SK-N-SH (cell line): ENCODE measurements at regions not wholly inside any gene's neighbourhood (a gene's known extent, or its start where the extent isn't known, plus 50 kb on each side); places are given as distances from the start of the nearest gene placed in this dataset.

Source experiments
- CTCF ChIA-PET: fragments of 300-600, 350-600 bp; formaldehyde crosslinking; extraction: SDS; loops from one replicate; lab custom pipeline; 2021; lab: Yijun Ruan, JAX
- POLR2A ChIA-PET: fragments of 350-600 bp; sonication (Branson Sonifier 250); formaldehyde crosslinking; extraction: SDS; loops from one replicate; lab custom pipeline; 2020; ENCODE audit warnings: antibody characterized with exemption, inconsistent platforms; lab: Yijun Ruan, JAX
- DNase-seq: peaks from one replicate; pipeline ENCODE4 v3.0.0; 2012
- H2AFZ ChIP-seq: fragments of 200-600 bp; sonication (generic); 2 replicates; pipeline ENCODE4 v1.8.1; 2016; ENCODE audit warnings: antibody characterized with exemption, mild to moderate bottlenecking, low read depth
- H3F3A ChIP-seq: fragments of 200-600 bp; sonication (generic); replicated peaks from 2 replicates; pipeline ENCODE3; 2016; ENCODE audit warnings: antibody characterized with exemption, mild to moderate bottlenecking; ENCODE audit not compliant: insufficient read depth
- H3K27ac ChIP-seq, 2 experiments: fragments of 200-500 bp in 1 of 2; fragments of 200-600 bp in 1 of 2; sonication (Bioruptor generic) in 1 of 2; sonication (generic), shearing (Covaris generic) in 1 of 2; 2 replicates each; pipeline versions ENCODE4 v1.5.1 to v1.6.1; 2014 to 2016; ENCODE audit warnings: low read depth in 2 of 2, inconsistent platforms in 1 of 2, low read length in 1 of 2, mild to moderate bottlenecking in 1 of 2, mixed read lengths in 1 of 2
- H3K27me3 ChIP-seq: fragments of 200-600 bp; sonication (generic), shearing (Covaris generic); 2 replicates; pipeline ENCODE4 v1.6.1; 2016; ENCODE audit warnings: mixed run types; ENCODE audit not compliant: insufficient read depth
- H3K36me3 ChIP-seq, 2 experiments: fragments of 200-500 bp in 1 of 2; fragments of 200-600 bp in 1 of 2; sonication (Bioruptor generic) in 1 of 2; sonication (generic) in 1 of 2; replicated peaks in 1 of 2; 2 replicates each; pipeline versions ENCODE3 to v1.5.1; 2014 to 2016; ENCODE audit warnings: low read length in 1 of 2, mild to moderate bottlenecking in 1 of 2; ENCODE audit not compliant: insufficient read depth in 2 of 2, control insufficient read depth in 1 of 2
- H3K4me1 ChIP-seq, 2 experiments: fragments of 200-500 bp in 1 of 2; fragments of 200-600 bp in 1 of 2; sonication (Bioruptor generic) in 1 of 2; sonication (generic), shearing (Covaris generic) in 1 of 2; 2 replicates each; pipeline versions ENCODE4 v1.5.1 to v1.6.1; 2014 to 2016; ENCODE audit warnings: low read depth in 1 of 2, low read length in 1 of 2, mixed run types in 1 of 2; ENCODE audit not compliant: insufficient read depth in 2 of 2, control insufficient read depth in 1 of 2
- H3K4me2 ChIP-seq: fragments of 200-600 bp; sonication (generic), shearing (Covaris generic); 2 replicates; pipeline ENCODE4 v1.6.1; 2017; ENCODE audit warnings: mixed run types
- H3K4me3 ChIP-seq, 2 experiments: fragments of 200-500 bp in 1 of 2; fragments of 200-600 bp in 1 of 2; sonication (Bioruptor generic) in 1 of 2; sonication (generic), shearing (Covaris generic) in 1 of 2; 2 replicates each; pipeline versions ENCODE4 v1.5.1 to v1.8.1; 2014 to 2016; ENCODE audit warnings: low read depth in 2 of 2, inconsistent platforms in 1 of 2, low read length in 1 of 2, mild to moderate bottlenecking in 1 of 2, mixed read lengths in 1 of 2, moderate library complexity in 1 of 2
- H3K79me2 ChIP-seq: fragments of 200-600 bp; sonication (generic); 2 replicates; pipeline ENCODE4 v1.8.1; 2017; ENCODE audit warnings: mild to moderate bottlenecking; ENCODE audit not compliant: insufficient read depth
- H3K9ac ChIP-seq: fragments of 200-600 bp; sonication (generic); 2 replicates; pipeline ENCODE4 v1.6.1; 2017; ENCODE audit warnings: mixed run types
- H3K9me2 ChIP-seq: fragments of 200-600 bp; sonication (generic); 2 replicates; pipeline ENCODE4 v1.6.1; 2017; ENCODE audit warnings: mixed run types
- H3K9me3 ChIP-seq: fragments of 200-600 bp; sonication (generic); 2 replicates; pipeline ENCODE4 v1.6.1; 2017; ENCODE audit warnings: mixed run types, mild to moderate bottlenecking, moderate library complexity
- H4K20me1 ChIP-seq: fragments of 200-600 bp; sonication (generic); 2 replicates; pipeline ENCODE4 v1.6.1; 2017; ENCODE audit warnings: mild to moderate bottlenecking, mixed run types; ENCODE audit not compliant: insufficient read depth
- CHD2 ChIP-seq: fragments of 150-350 bp; IDR thresholded peaks from 2 replicates; pipeline ENCODE4 v1.6.1; 2018; ENCODE audit warnings: low read length; ENCODE audit not compliant: partially characterized antibody
- EP300 ChIP-seq, 2 experiments: IDR thresholded peaks; 2 replicates each; pipeline versions ENCODE4 v1.4.0 to v1.6.1; 2012; ENCODE audit warnings: borderline replicate concordance in 1 of 2, low read depth in 1 of 2, low read length in 1 of 2
- FOXJ3 ChIP-seq: sonication (generic); formaldehyde crosslinking; IDR thresholded peaks from 2 replicates; pipeline ENCODE4 v1.5.1; 2020; ENCODE audit warnings: mild to moderate bottlenecking, missing genetic modification reagents
- FOXM1 ChIP-seq: IDR thresholded peaks from 2 replicates; pipeline ENCODE4 v1.4.0; 2012; ENCODE audit warnings: low read depth, mild to moderate bottlenecking
- GABPA ChIP-seq: IDR thresholded peaks from 2 replicates; pipeline ENCODE4 v1.4.0; 2012; ENCODE audit warnings: low read depth, mild to moderate bottlenecking
- GATA2 ChIP-seq: sonication (generic); formaldehyde crosslinking; IDR thresholded peaks from 2 replicates; pipeline ENCODE4 v1.5.0; 2020; ENCODE audit warnings: mild to moderate bottlenecking, missing genetic modification reagents
- JUND ChIP-seq: IDR thresholded peaks from 2 replicates; pipeline ENCODE4 v1.4.0; 2012
- NFIC ChIP-seq: IDR thresholded peaks from 2 replicates; pipeline ENCODE4 v1.4.0; 2012; ENCODE audit warnings: borderline replicate concordance
- NRF1 ChIP-seq: IDR thresholded peaks from 2 replicates; pipeline ENCODE4 v1.6.1; 2012; ENCODE audit warnings: low read depth, mild to moderate bottlenecking, low read length
- RCOR1 ChIP-seq: fragments of 150-350 bp; IDR thresholded peaks from 2 replicates; pipeline ENCODE4 v1.6.1; 2017; ENCODE audit warnings: antibody characterized with exemption, low read length
- RFX5 ChIP-seq: IDR thresholded peaks from 2 replicates; pipeline ENCODE4 v1.6.1; 2012; ENCODE audit warnings: mild to moderate bottlenecking, improper control_type of control experiment, low read length
- SMC3 ChIP-seq: IDR thresholded peaks from 2 replicates; pipeline ENCODE4 v1.6.1; 2012; ENCODE audit warnings: low read depth, low read length, improper control_type of control experiment
- YY1 ChIP-seq: IDR thresholded peaks from 2 replicates; pipeline ENCODE4 v1.4.0; 2012; ENCODE audit warnings: low read depth, mild to moderate bottlenecking
- WGBS: methylation state at CpG from one replicate; pipeline ENCODE4 v1.1.6; 2017; ENCODE audit warnings: low lambda C conversion rate; 5-methylcytosine and 5-hydroxymethylcytosine counted together
- TF ChIP-seq, protein P1 (sequence below): IDR thresholded peaks from 2 replicates; pipeline ENCODE4; 2012
- TF ChIP-seq, protein P2 (sequence below): IDR thresholded peaks from 2 replicates; pipeline ENCODE4 v1.4.0; 2012; ENCODE audit warnings: low read depth
- TF ChIP-seq, protein P3 (sequence below): fragments of 150-350 bp; IDR thresholded peaks from 2 replicates; pipeline ENCODE4 v1.6.1; 2017; ENCODE audit warnings: antibody characterized with exemption, low read length, low read depth, borderline replicate concordance
- TF ChIP-seq, protein P4 (sequence below): fragments of 150-350 bp; IDR thresholded peaks from 2 replicates; pipeline ENCODE4 v1.6.1; 2016; ENCODE audit warnings: mild to moderate bottlenecking, low read depth, low read length
- TF ChIP-seq, protein P5 (sequence below): fragments of 200-600 bp; sonication (generic); IDR thresholded peaks from 2 replicates; pipeline ENCODE4 v1.6.1; 2017; ENCODE audit warnings: antibody characterized with exemption, mild to moderate bottlenecking, moderate library complexity

DNA sequence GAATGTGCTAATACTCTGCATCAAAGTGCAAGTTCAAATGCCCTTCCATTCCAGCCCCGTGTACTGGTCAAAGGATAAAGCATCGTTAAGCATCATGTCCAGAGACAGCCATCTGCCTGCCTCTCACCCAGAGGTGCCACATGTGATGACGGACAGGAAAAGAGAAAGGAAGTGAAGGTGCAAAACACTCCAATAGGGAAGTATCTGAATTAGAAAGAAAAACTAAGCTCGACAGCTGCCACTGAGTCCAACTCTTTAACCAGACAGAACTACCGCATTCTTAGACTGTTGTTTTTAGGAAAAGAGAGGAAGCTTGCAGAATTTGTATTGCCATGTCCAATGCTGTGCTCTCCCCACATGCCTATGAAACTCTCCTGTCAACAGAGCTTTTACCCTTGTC lies 465.0 kb upstream of the SOX5 start:
- no peaks in the 10 kb centered on the region for H3F3A ChIP-seq
- no peaks in the 10 kb centered on the region for H3K9me3 ChIP-seq
- H3K9ac ChIP-seq, result no peak overlapping the region
- WGBS, result 55% methylated on average over 5 of the region's 5 CpGs
- no peak overlapping the region for H3K4me3 ChIP-seq
- no peaks in the 10 kb centered on the region for H3K79me2 ChIP-seq
- H4K20me1 ChIP-seq, result no peaks in the 10 kb centered on the region
- no peak for DNase-seq
- no peaks in the 10 kb centered on the region for H3K4me1 ChIP-seq
- no peak overlapping the region for H3K27ac ChIP-seq
- TF ChIP-seq, protein P1, sequence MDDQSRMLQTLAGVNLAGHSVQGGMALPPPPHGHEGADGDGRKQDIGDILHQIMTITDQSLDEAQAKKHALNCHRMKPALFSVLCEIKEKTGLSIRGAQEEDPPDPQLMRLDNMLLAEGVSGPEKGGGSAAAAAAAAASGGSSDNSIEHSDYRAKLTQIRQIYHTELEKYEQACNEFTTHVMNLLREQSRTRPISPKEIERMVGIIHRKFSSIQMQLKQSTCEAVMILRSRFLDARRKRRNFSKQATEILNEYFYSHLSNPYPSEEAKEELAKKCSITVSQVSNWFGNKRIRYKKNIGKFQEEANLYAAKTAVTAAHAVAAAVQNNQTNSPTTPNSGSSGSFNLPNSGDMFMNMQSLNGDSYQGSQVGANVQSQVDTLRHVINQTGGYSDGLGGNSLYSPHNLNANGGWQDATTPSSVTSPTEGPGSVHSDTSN, result no peak
- TF ChIP-seq FOXJ3 (CRISPR knock-in tag) (no peak), RFX5 (no peak), SMC3 (no peak), YY1 (no peak), NRF1 (no peak), NFIC (no peak), FOXM1 (no peak), GABPA (no peak), JUND (no peak), CHD2 (no peak), GATA2 (no peak), EP300 (IDR thresholded peaks at IDR 0.05; ENCODE audit: borderline replicate concordance in 1 of 2, low read depth in 1 of 2, low read length in 1 of 2) (no peak), RCOR1 (no peak)
- TF ChIP-seq, protein P2, sequence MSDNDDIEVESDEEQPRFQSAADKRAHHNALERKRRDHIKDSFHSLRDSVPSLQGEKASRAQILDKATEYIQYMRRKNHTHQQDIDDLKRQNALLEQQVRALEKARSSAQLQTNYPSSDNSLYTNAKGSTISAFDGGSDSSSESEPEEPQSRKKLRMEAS, result no peak
- TF ChIP-seq, protein P3, sequence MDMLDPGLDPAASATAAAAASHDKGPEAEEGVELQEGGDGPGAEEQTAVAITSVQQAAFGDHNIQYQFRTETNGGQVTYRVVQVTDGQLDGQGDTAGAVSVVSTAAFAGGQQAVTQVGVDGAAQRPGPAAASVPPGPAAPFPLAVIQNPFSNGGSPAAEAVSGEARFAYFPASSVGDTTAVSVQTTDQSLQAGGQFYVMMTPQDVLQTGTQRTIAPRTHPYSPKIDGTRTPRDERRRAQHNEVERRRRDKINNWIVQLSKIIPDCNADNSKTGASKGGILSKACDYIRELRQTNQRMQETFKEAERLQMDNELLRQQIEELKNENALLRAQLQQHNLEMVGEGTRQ, result no peak
- TF ChIP-seq, protein P4, sequence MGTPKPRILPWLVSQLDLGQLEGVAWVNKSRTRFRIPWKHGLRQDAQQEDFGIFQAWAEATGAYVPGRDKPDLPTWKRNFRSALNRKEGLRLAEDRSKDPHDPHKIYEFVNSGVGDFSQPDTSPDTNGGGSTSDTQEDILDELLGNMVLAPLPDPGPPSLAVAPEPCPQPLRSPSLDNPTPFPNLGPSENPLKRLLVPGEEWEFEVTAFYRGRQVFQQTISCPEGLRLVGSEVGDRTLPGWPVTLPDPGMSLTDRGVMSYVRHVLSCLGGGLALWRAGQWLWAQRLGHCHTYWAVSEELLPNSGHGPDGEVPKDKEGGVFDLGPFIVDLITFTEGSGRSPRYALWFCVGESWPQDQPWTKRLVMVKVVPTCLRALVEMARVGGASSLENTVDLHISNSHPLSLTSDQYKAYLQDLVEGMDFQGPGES, result no peak
- TF ChIP-seq, protein P5, sequence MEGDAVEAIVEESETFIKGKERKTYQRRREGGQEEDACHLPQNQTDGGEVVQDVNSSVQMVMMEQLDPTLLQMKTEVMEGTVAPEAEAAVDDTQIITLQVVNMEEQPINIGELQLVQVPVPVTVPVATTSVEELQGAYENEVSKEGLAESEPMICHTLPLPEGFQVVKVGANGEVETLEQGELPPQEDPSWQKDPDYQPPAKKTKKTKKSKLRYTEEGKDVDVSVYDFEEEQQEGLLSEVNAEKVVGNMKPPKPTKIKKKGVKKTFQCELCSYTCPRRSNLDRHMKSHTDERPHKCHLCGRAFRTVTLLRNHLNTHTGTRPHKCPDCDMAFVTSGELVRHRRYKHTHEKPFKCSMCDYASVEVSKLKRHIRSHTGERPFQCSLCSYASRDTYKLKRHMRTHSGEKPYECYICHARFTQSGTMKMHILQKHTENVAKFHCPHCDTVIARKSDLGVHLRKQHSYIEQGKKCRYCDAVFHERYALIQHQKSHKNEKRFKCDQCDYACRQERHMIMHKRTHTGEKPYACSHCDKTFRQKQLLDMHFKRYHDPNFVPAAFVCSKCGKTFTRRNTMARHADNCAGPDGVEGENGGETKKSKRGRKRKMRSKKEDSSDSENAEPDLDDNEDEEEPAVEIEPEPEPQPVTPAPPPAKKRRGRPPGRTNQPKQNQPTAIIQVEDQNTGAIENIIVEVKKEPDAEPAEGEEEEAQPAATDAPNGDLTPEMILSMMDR, result no peak
- CTCF ChIA-PET, result interaction anchor here (0.6 kb wide), 1 partner anchor 14 kb away, joined by 4 read pairs; no protein-coding TSS in a partner anchor
- no peak overlapping the region for H3K4me2 ChIP-seq
- POLR2A ChIA-PET, result no interaction called here
- no peaks in the 10 kb centered on the region for H3K9me2 ChIP-seq
- H3K27me3 ChIP-seq, result no peaks in the 10 kb centered on the region
- no peak overlapping the region for H2AFZ ChIP-seq
- H3K36me3 ChIP-seq, result no peaks in the 10 kb centered on the region
